PC-3 (cell line): ENCODE measurements at regions not wholly inside any gene's neighbourhood (a gene's known extent, or its start where the extent isn't known, plus 50 kb on each side); places are given as distances from the start of the nearest gene placed in this dataset.
"Not testable (repeated sequence)": the region's sequence is repeated elsewhere in the genome, so short reads cannot be mapped to it uniquely, and the experiment has no call there.

Experiments used
- ATAC-seq: fragments of 200-7000 bp; cut with Tn5 transposase; 2 replicates; pipeline ENCODE4 v1.9.1; 2020; ENCODE audit warnings: mild to moderate bottlenecking, moderate library complexity
- BruUV-seq: library from RNA; stranded (reverse); fragments of 400-500 nt; replicated peaks from 2 replicates; lab custom pipeline; 2021; lab: Mats Ljungman, UMichigan
- CTCF ChIA-PET: fragments of 300-600 bp; sonication (Branson Sonifier 250); formaldehyde crosslinking; loops from one replicate; lab custom pipeline; 2022; ENCODE audit warnings: antibody characterized with exemption; lab: Charles Lee
- POLR2A ChIA-PET: fragments of 300-600 bp; sonication (Branson Sonifier 250); formaldehyde crosslinking; loops from one replicate; lab custom pipeline; 2022; ENCODE audit warnings: antibody characterized with exemption; ENCODE audit not compliant: unreplicated experiment; lab: Charles Lee
- DNase-seq: peaks from one replicate; pipeline ENCODE4 v3.0.0-alpha.2; 2015
- H2AFZ ChIP-seq: fragments of 300-600 bp; sonication (generic); 2 replicates; pipeline ENCODE4 v1.6.0; 2016; ENCODE audit warnings: antibody characterized with exemption, low read length
- H3F3A ChIP-seq: fragments of 300-600 bp; sonication (generic); one replicate; pipeline ENCODE4 v1.6.0; 2017; ENCODE audit warnings: antibody characterized with exemption, low read length, control low read depth, mild to moderate bottlenecking; ENCODE audit not compliant: unreplicated experiment
- H3K27ac ChIP-seq: fragments of 300-600 bp; sonication (generic); 2 replicates; pipeline ENCODE4 v1.5.1; 2016; ENCODE audit warnings: mild to moderate bottlenecking, low read length
- H3K27me3 ChIP-seq: fragments of 300-600 bp; sonication (generic); 2 replicates; pipeline ENCODE4 v1.6.1; 2016; ENCODE audit warnings: low read length, mixed read lengths
- H3K36me3 ChIP-seq: fragments of 300-600 bp; sonication (generic); 2 replicates; pipeline ENCODE4 v1.6.1; 2016; ENCODE audit warnings: low read depth, mixed run types, low read length, mixed read lengths
- H3K4me1 ChIP-seq: fragments of 300-600 bp; sonication (generic); 2 replicates; pipeline ENCODE4 v1.5.1; 2016; ENCODE audit warnings: low read length; ENCODE audit not compliant: insufficient read depth
- H3K4me2 ChIP-seq: fragments of 300-600 bp; sonication (generic); 2 replicates; pipeline ENCODE4 v1.6.0; 2016; ENCODE audit warnings: low read length
- H3K4me3 ChIP-seq: fragments of 300-600 bp; sonication (generic); 2 replicates; pipeline ENCODE4 v1.5.1; 2016; ENCODE audit warnings: mild to moderate bottlenecking, low read length, mixed read lengths
- H3K79me2 ChIP-seq: fragments of 300-600 bp; sonication (generic); 2 replicates; pipeline ENCODE4 v1.6.1; 2017; ENCODE audit warnings: low read length, mixed read lengths
- H3K9ac ChIP-seq: fragments of 300-600 bp; sonication (generic); 2 replicates; pipeline ENCODE4 v1.6.0; 2016; ENCODE audit warnings: mild to moderate bottlenecking, low read length
- H3K9me2 ChIP-seq: fragments of 300-600 bp; sonication (generic); replicated peaks from 2 replicates; pipeline ENCODE4 v1.6.1; 2016; ENCODE audit warnings: mixed run types, low read length, mixed read lengths
- H3K9me3 ChIP-seq: fragments of 300-600 bp; sonication (generic); 2 replicates; pipeline ENCODE4 v1.6.1; 2016; ENCODE audit warnings: low read length, mixed read lengths
- H4K20me1 ChIP-seq: fragments of 300-600 bp; sonication (generic); 2 replicates; pipeline ENCODE4 v1.6.1; 2016; ENCODE audit warnings: low read length, mixed read lengths
- intact Hi-C: fragments of 100-400 bp; cut with micrococcal nuclease; formaldehyde crosslinking; loops from 2 replicates; pipeline ENCODE4 v1.9.0; 2023

DNA sequence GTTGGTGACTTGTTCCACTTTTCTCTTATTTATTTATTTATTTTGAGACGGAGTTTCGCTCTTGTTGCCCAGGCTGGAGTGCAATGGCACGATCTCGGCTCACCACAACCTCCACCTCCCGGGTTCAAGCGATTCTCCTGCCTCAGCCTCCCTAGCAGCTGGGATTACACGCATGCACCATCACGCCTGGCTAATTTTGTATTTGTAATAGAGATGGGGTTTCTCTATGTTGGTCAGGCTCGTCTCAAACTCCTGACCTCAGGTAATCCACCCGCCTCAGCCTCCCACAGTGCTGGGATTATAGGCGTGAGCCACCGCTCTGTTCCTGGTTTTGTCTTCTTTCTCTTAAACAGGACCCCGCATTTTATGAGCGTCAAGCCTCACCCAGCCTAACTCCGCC lies 57.3 kb upstream of the METTL9 start:
- H3K4me2 ChIP-seq, H3K9me3 ChIP-seq, POLR2A ChIA-PET, CTCF ChIA-PET, H3K27ac ChIP-seq, BruUV-seq, H3K4me3 ChIP-seq, H4K20me1 ChIP-seq, H3K9ac ChIP-seq, H2AFZ ChIP-seq, H3K79me2 ChIP-seq, H3K4me1 ChIP-seq, H3K27me3 ChIP-seq, ATAC-seq, H3F3A ChIP-seq, H3K36me3 ChIP-seq, intact Hi-C loops, H3K9me2 ChIP-seq, DNase-seq: not testable (repeated sequence)

DNA sequence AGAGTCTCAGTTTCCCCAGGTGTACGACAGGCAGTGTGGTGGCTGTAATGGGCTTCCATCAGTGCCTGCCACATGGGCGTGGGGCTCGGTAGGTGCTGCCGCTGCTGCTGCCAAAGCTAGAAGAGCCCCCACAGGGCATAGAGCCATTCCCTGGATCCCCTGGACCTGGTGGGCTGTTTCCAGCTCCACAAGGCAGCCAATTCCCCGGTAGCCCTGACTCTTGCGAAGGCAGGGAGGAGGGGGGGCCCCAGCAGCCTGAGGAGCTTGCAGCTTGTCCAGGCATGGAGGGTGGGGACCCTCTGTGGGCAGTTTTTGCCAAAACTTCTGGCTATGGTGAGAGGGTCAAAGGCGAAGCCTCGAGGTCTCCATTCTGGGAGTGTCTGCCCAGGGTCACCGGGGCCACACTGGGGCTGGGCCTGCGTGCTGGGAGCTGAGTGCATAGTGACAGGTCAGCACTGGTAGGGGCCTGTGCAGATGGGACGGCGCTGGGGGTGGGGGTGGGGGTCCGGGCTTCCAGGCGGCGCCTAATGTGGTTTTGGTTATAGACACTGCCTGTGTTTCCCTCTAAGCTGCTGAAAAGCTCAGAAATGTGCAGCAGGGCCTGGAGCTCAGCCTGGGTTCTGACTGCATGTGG lies 56.8 kb upstream of the METTL9 start:
- DNase-seq, H3K9me3 ChIP-seq, H3K4me1 ChIP-seq, H3K27me3 ChIP-seq, H4K20me1 ChIP-seq, ATAC-seq, H3K4me2 ChIP-seq, BruUV-seq, intact Hi-C loops, H3F3A ChIP-seq, H3K9ac ChIP-seq, H3K4me3 ChIP-seq, H3K9me2 ChIP-seq, H3K36me3 ChIP-seq, CTCF ChIA-PET, H3K27ac ChIP-seq, H3K79me2 ChIP-seq, H2AFZ ChIP-seq, POLR2A ChIA-PET: not testable (repeated sequence)

DNA sequence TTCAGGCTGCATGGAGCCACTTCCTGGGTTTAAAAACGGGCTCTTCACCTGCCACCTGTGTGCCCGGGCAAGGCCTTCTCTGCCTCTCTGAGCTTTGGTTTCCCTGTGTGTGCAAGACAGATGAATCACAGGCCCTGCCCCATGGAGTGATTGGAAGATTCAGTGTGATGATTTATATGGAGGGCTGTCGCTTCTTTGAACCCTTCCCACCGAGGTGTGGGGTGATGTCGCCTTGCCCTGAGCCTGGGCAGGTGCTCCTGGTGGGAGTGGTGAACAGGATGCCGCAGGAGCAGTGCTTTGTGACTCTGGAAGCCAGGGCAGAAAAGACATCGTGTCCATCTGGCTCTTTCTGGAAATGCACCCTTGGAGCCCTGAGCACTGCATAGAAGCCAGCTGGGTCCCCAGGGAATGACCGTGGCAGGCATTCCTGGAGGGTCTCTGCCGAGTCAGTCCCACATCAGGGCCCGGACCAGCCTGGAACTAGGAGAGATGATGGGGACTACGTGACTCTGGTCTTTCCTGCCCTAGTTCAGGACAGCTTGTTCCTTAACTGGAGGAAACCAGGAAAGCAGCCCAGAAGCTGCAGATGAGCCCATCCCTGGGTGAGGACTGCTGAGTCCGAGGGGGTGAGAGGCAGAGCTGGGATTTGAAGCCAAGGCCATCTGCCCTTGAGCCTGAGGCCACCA lies 56.1 kb upstream of the METTL9 start:
- POLR2A ChIA-PET, intact Hi-C loops, H3K4me2 ChIP-seq, H3K4me3 ChIP-seq, H3K27me3 ChIP-seq, H3K9me3 ChIP-seq, H3K9me2 ChIP-seq, DNase-seq, H2AFZ ChIP-seq, H3K9ac ChIP-seq, BruUV-seq, H3K79me2 ChIP-seq, H3K4me1 ChIP-seq, H3K36me3 ChIP-seq, H3F3A ChIP-seq, H4K20me1 ChIP-seq, H3K27ac ChIP-seq, CTCF ChIA-PET: not testable (repeated sequence)
- ATAC-seq = peak; percentile 33

DNA sequence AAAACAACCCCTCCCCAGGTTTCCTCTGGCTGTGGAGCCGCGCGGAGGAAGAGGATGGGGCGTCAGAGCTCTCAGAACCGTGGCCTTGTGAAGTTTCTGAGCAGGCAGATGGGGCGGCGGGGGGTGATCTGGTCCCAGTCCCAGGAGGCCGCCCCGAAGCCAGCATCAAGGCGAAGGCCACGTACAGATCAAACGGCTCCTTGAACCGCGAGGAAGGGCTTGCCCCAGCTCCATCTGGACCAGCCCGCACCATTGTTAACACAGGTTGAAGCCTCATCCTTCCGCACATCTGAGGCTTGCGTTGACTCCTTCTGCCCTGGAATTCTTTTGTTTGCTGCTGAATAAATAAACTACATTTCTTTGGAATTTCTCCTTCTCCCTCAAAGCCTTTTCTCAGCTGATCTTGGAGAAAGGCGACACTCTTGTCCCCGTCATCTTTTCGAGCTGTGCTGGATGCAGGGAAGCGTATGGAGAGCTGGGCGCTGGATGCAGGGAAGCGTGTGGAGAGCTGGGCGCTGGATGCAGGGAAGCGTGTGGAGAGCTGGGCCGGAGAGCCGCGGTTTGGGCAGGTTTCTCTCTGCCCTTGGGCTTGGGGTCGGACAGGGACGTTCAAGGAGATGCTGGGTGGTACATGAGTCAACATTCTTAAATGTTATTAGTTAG lies 53.6 kb upstream of the METTL9 start:
- H3K79me2 ChIP-seq, DNase-seq, H3K4me2 ChIP-seq, H3K4me1 ChIP-seq, H3K9ac ChIP-seq, CTCF ChIA-PET, H3K27me3 ChIP-seq, ATAC-seq, H4K20me1 ChIP-seq, H3F3A ChIP-seq, H3K27ac ChIP-seq, H3K36me3 ChIP-seq, BruUV-seq, H3K4me3 ChIP-seq, H3K9me3 ChIP-seq, intact Hi-C loops, H2AFZ ChIP-seq, H3K9me2 ChIP-seq: not testable (repeated sequence)
- POLR2A ChIA-PET = interaction anchor here (0.6 kb wide), 1 partner anchor 1149 kb away, joined by 3 read pairs; no protein-coding TSS in a partner anchor

DNA sequence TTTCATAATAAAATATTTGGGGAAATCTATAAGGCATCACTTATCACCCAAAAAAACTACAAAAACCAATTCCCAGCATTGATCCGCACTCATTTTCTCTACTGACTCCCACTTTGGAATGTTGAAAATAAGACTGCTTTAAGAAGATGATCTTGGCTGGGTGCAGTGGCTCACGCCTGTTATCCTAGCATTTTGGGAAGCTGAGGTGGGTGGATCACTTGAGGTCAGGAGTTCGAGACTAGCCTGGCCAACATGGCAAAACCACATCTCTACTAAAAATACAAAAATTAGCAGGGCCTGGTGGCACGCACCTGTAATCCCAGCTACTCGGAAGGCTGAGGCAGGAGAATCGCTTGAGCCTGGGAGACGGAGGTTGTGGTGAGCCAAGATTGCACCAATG lies 50.0 kb upstream of the METTL9 start:
- H3K27ac ChIP-seq, BruUV-seq, H3K36me3 ChIP-seq, H3F3A ChIP-seq, ATAC-seq, H2AFZ ChIP-seq, H4K20me1 ChIP-seq, H3K9ac ChIP-seq, H3K4me3 ChIP-seq, CTCF ChIA-PET, POLR2A ChIA-PET, H3K9me3 ChIP-seq, H3K79me2 ChIP-seq, intact Hi-C loops, H3K9me2 ChIP-seq, DNase-seq, H3K4me1 ChIP-seq, H3K4me2 ChIP-seq, H3K27me3 ChIP-seq: not testable (repeated sequence)
